ENCODE measurements at regions not wholly inside any gene's neighbourhood (a gene's known extent, or its start where the extent isn't known, plus 50 kb on each side); places are given as distances from the start of the nearest gene placed in this dataset.

- Histone ChIP-seq H3K27me3 (no peaks in the 10 kb centered on the region), H3K27ac (no peak overlapping the region), H3K4me1 (no peaks in the 10 kb centered on the region), H2AFZ (replicated peaks) (no peak overlapping the region), H3F3A (ENCODE audit: low read depth) (no peaks in the 10 kb centered on the region), H3K4me2 (no peak overlapping the region), H3K9me3 (ENCODE audit: low read depth) (no peaks in the 10 kb centered on the region), H4K20me1 (ENCODE audit: low read depth) (no peaks in the 10 kb centered on the region), H3K79me2 (ENCODE audit: low read depth) (no peaks in the 10 kb centered on the region), H3K4me3 (no peak overlapping the region), H3K9ac (no peak overlapping the region), H3K36me3 (no peaks in the 10 kb centered on the region)
- Mint-ChIP-seq H3K4me3 (no peak overlapping the region), H3K27ac (no peak overlapping the region), H3K9me3 (no peaks in the 10 kb centered on the region), H3K36me3 (no peaks in the 10 kb centered on the region), H3K4me1 (no peaks in the 10 kb centered on the region), H3K27me3 (ENCODE audit: insufficient read depth, low read depth) (peaks cover 2% of the 10 kb centered on the region)
- DNase-seq (ENCODE audit: low spot score): no peak
- no peak for TF ChIP-seq CTCF (IDR thresholded peaks at IDR 0.05)
- TF ChIP-seq EZH2phosphoT487 (IDR thresholded peaks at IDR 0.05): no peak
- TF ChIP-seq EZH2 (IDR thresholded peaks at IDR 0.05): no peak
Observed at GRCh38 chr21:27244776-27245175, 277.9 kb upstream of the ADAMTS5 start.

GRCh38 chr21:27244352-27244751 is 277.5 kb upstream of the ADAMTS5 start:
- Histone ChIP-seq H3K4me3 (no peak overlapping the region), H3K36me3 (no peaks in the 10 kb centered on the region), H3K9me3 (ENCODE audit: low read depth) (no peaks in the 10 kb centered on the region), H2AFZ (replicated peaks) (no peak overlapping the region), H3K27me3 (no peaks in the 10 kb centered on the region), H3K4me2 (no peak overlapping the region), H3K27ac (no peak overlapping the region), H4K20me1 (ENCODE audit: low read depth) (no peaks in the 10 kb centered on the region), H3K4me1 (no peaks in the 10 kb centered on the region), H3K79me2 (ENCODE audit: low read depth) (no peaks in the 10 kb centered on the region), H3K9ac (no peak overlapping the region), H3F3A (ENCODE audit: low read depth) (no peaks in the 10 kb centered on the region)
- H3K27ac Mint-ChIP-seq: no peak overlapping the region
- TF ChIP-seq EZH2 (IDR thresholded peaks at IDR 0.05) (no peak), EZH2phosphoT487 (IDR thresholded peaks at IDR 0.05) (no peak), CTCF (IDR thresholded peaks at IDR 0.05) (no peak)
- H3K36me3 Mint-ChIP-seq: no peaks in the 10 kb centered on the region
- no peaks in the 10 kb centered on the region for H3K4me1 Mint-ChIP-seq
- no peaks in the 10 kb centered on the region for H3K9me3 Mint-ChIP-seq
- DNase-seq (ENCODE audit: low spot score): no peak
- no peaks in the 10 kb centered on the region for H3K27me3 Mint-ChIP-seq (ENCODE audit: insufficient read depth, low read depth)
- H3K4me3 Mint-ChIP-seq: no peak overlapping the region

- Histone ChIP-seq H3K27me3 (no peaks in the 10 kb centered on the region), H3K9ac (no peak overlapping the region), H3K79me2 (ENCODE audit: low read depth) (no peaks in the 10 kb centered on the region), H3K4me3 (no peak overlapping the region), H3K4me1 (no peaks in the 10 kb centered on the region), H3F3A (ENCODE audit: low read depth) (no peaks in the 10 kb centered on the region), H3K27ac (no peak overlapping the region), H3K4me2 (no peak overlapping the region), H3K36me3 (no peaks in the 10 kb centered on the region), H4K20me1 (ENCODE audit: low read depth) (no peaks in the 10 kb centered on the region), H3K9me3 (ENCODE audit: low read depth) (no peaks in the 10 kb centered on the region), H2AFZ (replicated peaks) (no peak overlapping the region)
- no peak for DNase-seq (ENCODE audit: low spot score)
- H3K36me3 Mint-ChIP-seq: no peaks in the 10 kb centered on the region
- H3K4me3 Mint-ChIP-seq: no peak overlapping the region
- no peaks in the 10 kb centered on the region for H3K4me1 Mint-ChIP-seq
- TF ChIP-seq EZH2phosphoT487 (IDR thresholded peaks at IDR 0.05): no peak
- no peak for TF ChIP-seq EZH2 (IDR thresholded peaks at IDR 0.05)
- no peak for TF ChIP-seq CTCF (IDR thresholded peaks at IDR 0.05)
- no peak overlapping the region for H3K27ac Mint-ChIP-seq
- H3K27me3 Mint-ChIP-seq (ENCODE audit: insufficient read depth, low read depth): no peaks in the 10 kb centered on the region
- H3K9me3 Mint-ChIP-seq: no peaks in the 10 kb centered on the region
Observed at GRCh38 chr21:27240839-27241238, 274.0 kb upstream of the ADAMTS5 start.
